ENCODE measurements at regions not wholly inside any gene's neighbourhood (a gene's known extent, or its start where the extent isn't known, plus 50 kb on each side); places are given as distances from the start of the nearest gene placed in this dataset.

- TF ChIP-seq CTCF (IDR thresholded peaks at IDR 0.05): no peak
- TF ChIP-seq POLR2A (IDR thresholded peaks at IDR 0.05): no peak
Measured at GRCh38 chr13:65725006-65725405, 1505.1 kb downstream of the PCDH9 start.
